HEK293 (cell line): ENCODE measurements at regions not wholly inside any gene's neighbourhood (a gene's known extent, or its start where the extent isn't known, plus 50 kb on each side); places are given as distances from the start of the nearest gene placed in this dataset.

ENCODE experiments used
- CTCF ChIA-PET: fragments of 350-600 bp; formaldehyde crosslinking; extraction: SDS; loops from one replicate; lab custom pipeline; 2021; ENCODE audit warnings: antibody characterized with exemption; lab: Yijun Ruan, JAX
- POLR2A ChIA-PET: fragments of 300-600 bp; formaldehyde crosslinking; extraction: SDS; loops from one replicate; lab custom pipeline; 2020; ENCODE audit warnings: antibody characterized with exemption, inconsistent platforms; lab: Yijun Ruan, JAX
- H3K27ac ChIP-seq: fragments of 200-500 bp; sonication (Bioruptor generic); 2 replicates; pipeline ENCODE4 v1.5.1; 2014; ENCODE audit warnings: low read depth, low read length, control low read depth, inconsistent platforms; ENCODE audit errors: extremely low read depth
- H3K36me3 ChIP-seq, 2 experiments: fragments of 200-500 bp in 1 of 2; sonication (Bioruptor generic) in 1 of 2; 1 replicate in 1 of 2; 2 replicates in 1 of 2; pipeline ENCODE4 v1.5.1; 2014 to 2017; ENCODE audit warnings: inconsistent platforms in 2 of 2, low read length in 2 of 2; ENCODE audit not compliant: control insufficient read depth in 2 of 2, insufficient read depth in 1 of 2
- H3K4me1 ChIP-seq: fragments of 200-500 bp; sonication (Bioruptor generic); 2 replicates; pipeline ENCODE4 v1.5.1; 2014; ENCODE audit warnings: mild to moderate bottlenecking, low read length, inconsistent platforms; ENCODE audit not compliant: control insufficient read depth, insufficient read depth
- H3K4me3 ChIP-seq: 2 replicates; pipeline ENCODE4 v1.5.1; 2011; ENCODE audit warnings: low read depth, mild to moderate bottlenecking, control low read depth, low read length, moderate library complexity
- H3K9me3 ChIP-seq: fragments of 200-500 bp; sonication (Bioruptor generic); 2 replicates; pipeline ENCODE4 v1.5.1; 2014; ENCODE audit warnings: low read depth, low read length, inconsistent platforms; ENCODE audit not compliant: control insufficient read depth, insufficient read depth
- HOXD13 ChIP-seq: sonication (generic); formaldehyde crosslinking; IDR thresholded peaks from 2 replicates; pipeline ENCODE4 v1.8.0; 2022; ENCODE audit warnings: missing genetic modification reagents, borderline replicate concordance
- INSM2 ChIP-seq: fragments of 450-650 bp; formaldehyde crosslinking; IDR thresholded peaks from 2 replicates; pipeline ENCODE4 v1.5.1; 2016; ENCODE audit warnings: missing biosample characterization, missing genetic modification characterization
- KLF1 ChIP-seq: fragments of 450-650 bp; formaldehyde crosslinking; IDR thresholded peaks from 2 replicates; pipeline ENCODE4 v1.5.1; 2016; ENCODE audit warnings: missing biosample characterization, missing genetic modification characterization
- KLF9 ChIP-seq: fragments of 450-650 bp; formaldehyde crosslinking; IDR thresholded peaks from 2 replicates; pipeline ENCODE4 v1.5.1; 2016; ENCODE audit warnings: missing biosample characterization, missing genetic modification characterization, low read depth
- OSR2 ChIP-seq: fragments of 450-650 bp; formaldehyde crosslinking; IDR thresholded peaks from 2 replicates; pipeline ENCODE4 v1.5.1; 2016; ENCODE audit warnings: missing biosample characterization, missing genetic modification characterization
- REST ChIP-seq: fragments of 450-650 bp; formaldehyde crosslinking; IDR thresholded peaks from 2 replicates; pipeline ENCODE4 v1.5.1; 2016; ENCODE audit warnings: missing biosample characterization, missing genetic modification characterization
- ZBTB7A ChIP-seq: fragments of 450-650 bp; formaldehyde crosslinking; IDR thresholded peaks from 2 replicates; pipeline ENCODE4 v1.5.1; 2016; ENCODE audit warnings: low read depth, missing biosample characterization, missing genetic modification characterization
- ZNF132 ChIP-seq: fragments of 450-650 bp; formaldehyde crosslinking; IDR thresholded peaks from 2 replicates; pipeline ENCODE4 v1.5.1; 2017; ENCODE audit warnings: missing biosample characterization, missing genetic modification characterization, borderline replicate concordance
- ZNF169 ChIP-seq: fragments of 450-650 bp; formaldehyde crosslinking; IDR thresholded peaks from 2 replicates; pipeline ENCODE4 v1.5.1; 2016; ENCODE audit warnings: missing biosample characterization, missing genetic modification characterization
- ZNF175 ChIP-seq: fragments of 450-650 bp; formaldehyde crosslinking; IDR thresholded peaks from 2 replicates; pipeline ENCODE4 v1.5.1; 2016; ENCODE audit warnings: missing biosample characterization, missing genetic modification characterization
- ZNF239 ChIP-seq: fragments of 450-650 bp; formaldehyde crosslinking; IDR thresholded peaks from 2 replicates; pipeline ENCODE4 v1.5.1; 2016; ENCODE audit warnings: missing biosample characterization, missing genetic modification characterization
- ZNF292 ChIP-seq: fragments of 450-650 bp; formaldehyde crosslinking; IDR thresholded peaks from 2 replicates; pipeline ENCODE4 v1.5.1; 2016; ENCODE audit warnings: low read depth, missing biosample characterization, missing genetic modification characterization, borderline replicate concordance
- ZNF311 ChIP-seq: fragments of 450-650 bp; formaldehyde crosslinking; IDR thresholded peaks from 2 replicates; pipeline ENCODE4 v1.5.1; 2017; ENCODE audit warnings: missing biosample characterization, missing genetic modification characterization, borderline replicate concordance
- ZNF354C ChIP-seq: fragments of 450-650 bp; formaldehyde crosslinking; IDR thresholded peaks from 2 replicates; pipeline ENCODE4 v1.5.1; 2016; ENCODE audit warnings: missing biosample characterization, missing genetic modification characterization, low read depth, borderline replicate concordance
- ZNF391 ChIP-seq: fragments of 450-650 bp; formaldehyde crosslinking; IDR thresholded peaks from 2 replicates; pipeline ENCODE4 v1.5.1; 2016; ENCODE audit warnings: low read depth, missing biosample characterization, missing genetic modification characterization, borderline replicate concordance
- ZNF426 ChIP-seq: fragments of 450-650 bp; formaldehyde crosslinking; IDR thresholded peaks from 2 replicates; pipeline ENCODE4 v1.5.1; 2017; ENCODE audit warnings: missing biosample characterization, missing genetic modification characterization, mild to moderate bottlenecking, inconsistent platforms, moderate library complexity
- ZNF48 ChIP-seq: fragments of 450-650 bp; formaldehyde crosslinking; IDR thresholded peaks from 2 replicates; pipeline ENCODE4 v1.5.1; 2016; ENCODE audit warnings: missing biosample characterization, missing genetic modification characterization
- ZNF510 ChIP-seq: fragments of 450-650 bp; formaldehyde crosslinking; IDR thresholded peaks from 2 replicates; pipeline ENCODE4 v1.5.1; 2018; ENCODE audit warnings: mild to moderate bottlenecking, missing genetic modification characterization, missing biosample characterization; ENCODE audit not compliant: insufficient replicate concordance
- ZNF513 ChIP-seq: fragments of 450-650 bp; IDR thresholded peaks from 2 replicates; pipeline ENCODE4 v1.5.1; 2018; ENCODE audit warnings: missing biosample characterization, missing genetic modification characterization
- ZNF514 ChIP-seq: fragments of 450-650 bp; formaldehyde crosslinking; IDR thresholded peaks from 2 replicates; pipeline ENCODE4 v1.5.1; 2016; ENCODE audit warnings: missing biosample characterization, missing genetic modification characterization
- ZNF585B ChIP-seq: fragments of 450-650 bp; formaldehyde crosslinking; IDR thresholded peaks from 2 replicates; pipeline ENCODE4 v1.5.1; 2016; ENCODE audit warnings: missing biosample characterization, missing genetic modification characterization
- ZNF621 ChIP-seq: fragments of 450-650 bp; formaldehyde crosslinking; IDR thresholded peaks from 2 replicates; pipeline ENCODE4 v1.5.1; 2017; ENCODE audit warnings: missing biosample characterization, missing genetic modification characterization
- ZNF626 ChIP-seq: fragments of 450-650 bp; sonication (Bioruptor Pico); formaldehyde crosslinking; IDR thresholded peaks from 2 replicates; pipeline ENCODE4 v1.5.1; 2018; ENCODE audit warnings: missing biosample characterization, missing genetic modification characterization, inconsistent platforms
- ZNF776 ChIP-seq: fragments of 450-650 bp; formaldehyde crosslinking; IDR thresholded peaks from 2 replicates; pipeline ENCODE4 v1.5.0; 2017; ENCODE audit warnings: missing biosample characterization, missing genetic modification characterization, borderline replicate concordance
- ZSCAN16 ChIP-seq: fragments of 450-650 bp; formaldehyde crosslinking; IDR thresholded peaks from 2 replicates; pipeline ENCODE4 v1.5.1; 2016; ENCODE audit warnings: missing biosample characterization, missing genetic modification characterization
- ZSCAN18 ChIP-seq: fragments of 450-650 bp; formaldehyde crosslinking; IDR thresholded peaks from 2 replicates; pipeline ENCODE4 v1.5.1; 2016; ENCODE audit warnings: missing biosample characterization, missing genetic modification characterization
- ZSCAN23 ChIP-seq: fragments of 450-650 bp; formaldehyde crosslinking; IDR thresholded peaks from 2 replicates; pipeline ENCODE4 v1.5.1; 2016; ENCODE audit warnings: missing biosample characterization, missing genetic modification characterization

- POLR2A ChIA-PET, result no interaction called here
- TF ChIP-seq ZNF239 (tag by site-specific recombination) (no peak), ZSCAN18 (tag by site-specific recombination) (no peak), ZNF48 (tag by site-specific recombination) (no peak), ZNF426 (no peak), ZNF175 (tag by site-specific recombination) (no peak), ZNF513 (tag by site-specific recombination) (no peak), ZNF292 (no peak), ZNF169 (tag by site-specific recombination) (no peak), KLF9 (tag by site-specific recombination) (no peak), ZBTB7A (tag by site-specific recombination) (no peak), HOXD13 (CRISPR knock-in tag) (no peak), ZNF585B (tag by site-specific recombination) (no peak), ZNF626 (tag by site-specific recombination) (no peak), ZSCAN23 (tag by site-specific recombination) (no peak)
- TF ChIP-seq, all 188 proteins: peak for 0
- Histone ChIP-seq H3K36me3 (no peaks in the 10 kb centered on the region), H3K4me1 (no peaks in the 10 kb centered on the region), H3K9me3 (no peaks in the 10 kb centered on the region), H3K27ac (no peak overlapping the region), H3K4me3 (no peak overlapping the region)
- CTCF ChIA-PET, result no interaction called here
Measured at GRCh38 chr5:82425591-82425990, 147.4 kb upstream of the RPS23 start.

GRCh38 chr5:82424211-82424610, 146.1 kb upstream of the RPS23 start:
- H3K4me1 ChIP-seq, result no peaks in the 10 kb centered on the region
- TF ChIP-seq ZNF132 (tag by site-specific recombination) (no peak), REST (no peak), ZSCAN23 (tag by site-specific recombination) (no peak), ZNF354C (tag by site-specific recombination) (no peak), ZNF514 (tag by site-specific recombination) (no peak), ZSCAN16 (tag by site-specific recombination) (no peak), KLF1 (no peak), OSR2 (tag by site-specific recombination) (no peak), ZNF311 (tag by site-specific recombination) (no peak), ZNF510 (tag by site-specific recombination) (no peak), ZNF621 (tag by site-specific recombination) (no peak), ZNF391 (tag by site-specific recombination) (no peak), ZNF776 (tag by site-specific recombination) (no peak), INSM2 (no peak)
- ChIA-PET POLR2A (no interaction called here), CTCF (interaction anchor here (0.8 kb wide), 1 partner anchor 46 kb away, joined by 3 read pairs; no protein-coding TSS in a partner anchor)
- H3K4me3 ChIP-seq, result no peak overlapping the region
- no peak overlapping the region for H3K27ac ChIP-seq
- no peaks in the 10 kb centered on the region for H3K9me3 ChIP-seq
- no peaks in the 10 kb centered on the region for H3K36me3 ChIP-seq
